Gastroesophageal sphincter (tissue), 4 donors: ENCODE measurements at regions not wholly inside any gene's neighbourhood (a gene's known extent, or its start where the extent isn't known, plus 50 kb on each side); places are given as distances from the start of the nearest gene placed in this dataset.

Experiments used
- ATAC-seq: fragments of 150-250 bp; one replicate; pipeline ENCODE4 v1.9.1; 2016; ENCODE audit warnings: mild to moderate bottlenecking, moderate library complexity
- H3K27ac ChIP-seq, 4 donors: fragments of 200-600 bp; sonication (generic) in 3 of 4; 1 replicate in 3 of 4; 2 replicates in 1 of 4; pipeline ENCODE4 v1.5.1; 2016 to 2019
- H3K27me3 ChIP-seq: fragments of 200-600 bp; sonication (generic); one replicate; pipeline ENCODE4 v1.5.1; 2019
- H3K36me3 ChIP-seq, 2 donors: fragments of 200-600 bp; sonication (generic); one replicate each; pipeline ENCODE4 v1.5.1; 2019; ENCODE audit warnings: control low read depth in 1 of 2
- H3K4me1 ChIP-seq, 3 donors: fragments of 200-600 bp; sonication (generic); 1 replicate in 2 of 3; 2 replicates in 1 of 3; pipeline ENCODE4 v1.5.1; 2016 to 2019; ENCODE audit warnings: control low read depth in 2 of 3
- H3K4me3 ChIP-seq, 2 donors: fragments of 200-600 bp; sonication (generic); one replicate each; pipeline ENCODE4 v1.5.1; 2019; ENCODE audit warnings: mild to moderate bottlenecking in 1 of 2, moderate library complexity in 1 of 2
- H3K9me3 ChIP-seq, 3 donors: fragments of 200-600 bp; sonication (generic); one replicate each; pipeline ENCODE4 v1.5.1; 2017 to 2019; ENCODE audit warnings: control low read depth in 2 of 3
- EP300 ChIP-seq: sonication (generic); formaldehyde crosslinking; IDR thresholded peaks from one replicate; pipeline ENCODE4 v1.6.1; 2017; ENCODE audit warnings: antibody characterized with exemption, mild to moderate bottlenecking
- POLR2A ChIP-seq, 2 donors: fragments of 450-650 bp; IDR thresholded peaks; one replicate each; pipeline ENCODE4 v1.6.1; 2017; ENCODE audit warnings: antibody characterized with exemption in 2 of 2, mild to moderate bottlenecking in 2 of 2, moderate library complexity in 1 of 2
- POLR2AphosphoS5 ChIP-seq: sonication (generic); formaldehyde crosslinking; IDR thresholded peaks from one replicate; pipeline ENCODE4 v1.6.1; 2017; ENCODE audit warnings: antibody characterized with exemption
- WGBS, 2 donors: methylation state at CpG; one replicate each; pipeline ENCODE4 v1.1.5; 2018; ENCODE audit warnings: low coverage in 1 of 2; 5-methylcytosine and 5-hydroxymethylcytosine counted together
- TF ChIP-seq, protein P1 (sequence below), 4 experiments: fragments of 200-600 bp in 2 of 4; fragments of 450-650 bp in 2 of 4; sonication (generic) in 1 of 4; IDR thresholded peaks; one replicate each; pipeline ENCODE4 v1.5.1; 2017 to 2019; ENCODE audit warnings: antibody characterized with exemption in 4 of 4, mild to moderate bottlenecking in 2 of 4, moderate library complexity in 2 of 4

GRCh38 chr16:5196204-5196603 lies 98.6 kb upstream of the EEF2KMT start:
- Histone ChIP-seq H3K27ac (no peak overlapping the region), H3K36me3 (no peaks in the 10 kb centered on the region), H3K27me3 (peaks cover 23% of the 10 kb centered on the region), H3K4me3 (no peak overlapping the region), H3K9me3 (peaks cover 0 to 14% (median 0%) of the 10 kb centered on the region in 3 donors), H3K4me1 (no peaks in the 10 kb centered on the region)
- TF ChIP-seq POLR2A (IDR thresholded peaks at IDR 0.05), result no peak
- TF ChIP-seq, protein P1, sequence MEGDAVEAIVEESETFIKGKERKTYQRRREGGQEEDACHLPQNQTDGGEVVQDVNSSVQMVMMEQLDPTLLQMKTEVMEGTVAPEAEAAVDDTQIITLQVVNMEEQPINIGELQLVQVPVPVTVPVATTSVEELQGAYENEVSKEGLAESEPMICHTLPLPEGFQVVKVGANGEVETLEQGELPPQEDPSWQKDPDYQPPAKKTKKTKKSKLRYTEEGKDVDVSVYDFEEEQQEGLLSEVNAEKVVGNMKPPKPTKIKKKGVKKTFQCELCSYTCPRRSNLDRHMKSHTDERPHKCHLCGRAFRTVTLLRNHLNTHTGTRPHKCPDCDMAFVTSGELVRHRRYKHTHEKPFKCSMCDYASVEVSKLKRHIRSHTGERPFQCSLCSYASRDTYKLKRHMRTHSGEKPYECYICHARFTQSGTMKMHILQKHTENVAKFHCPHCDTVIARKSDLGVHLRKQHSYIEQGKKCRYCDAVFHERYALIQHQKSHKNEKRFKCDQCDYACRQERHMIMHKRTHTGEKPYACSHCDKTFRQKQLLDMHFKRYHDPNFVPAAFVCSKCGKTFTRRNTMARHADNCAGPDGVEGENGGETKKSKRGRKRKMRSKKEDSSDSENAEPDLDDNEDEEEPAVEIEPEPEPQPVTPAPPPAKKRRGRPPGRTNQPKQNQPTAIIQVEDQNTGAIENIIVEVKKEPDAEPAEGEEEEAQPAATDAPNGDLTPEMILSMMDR (IDR thresholded peaks at IDR 0.05), result no peak
- TF ChIP-seq EP300, result no peak
- no peak for TF ChIP-seq POLR2AphosphoS5
- ATAC-seq, result no peak
- 88 to 89% methylated on average over 3 of the region's 3 CpGs for WGBS, 2 donors

- no peaks in the 10 kb centered on the region for H3K4me1 ChIP-seq
- H3K4me3 ChIP-seq, result no peak overlapping the region
- ATAC-seq, result no peak
- H3K36me3 ChIP-seq, result no peaks in the 10 kb centered on the region
- 84 to 91% methylated on average over 10 to 11 of the region's 11 CpGs for WGBS, 2 donors
- peaks cover 0 to 14% (median 0%) of the 10 kb centered on the region in 3 donors for H3K9me3 ChIP-seq
- H3K27me3 ChIP-seq, result peaks cover 23% of the 10 kb centered on the region
- H3K27ac ChIP-seq, result no peak overlapping the region
- no peak for TF ChIP-seq EP300
- TF ChIP-seq, protein P1 (IDR thresholded peaks at IDR 0.05), result no peak
- no peak for TF ChIP-seq POLR2AphosphoS5
- no peak for TF ChIP-seq POLR2A (IDR thresholded peaks at IDR 0.05)
Observed at GRCh38 chr16:5193861-5194260, 96.3 kb upstream of the EEF2KMT start.

DNA sequence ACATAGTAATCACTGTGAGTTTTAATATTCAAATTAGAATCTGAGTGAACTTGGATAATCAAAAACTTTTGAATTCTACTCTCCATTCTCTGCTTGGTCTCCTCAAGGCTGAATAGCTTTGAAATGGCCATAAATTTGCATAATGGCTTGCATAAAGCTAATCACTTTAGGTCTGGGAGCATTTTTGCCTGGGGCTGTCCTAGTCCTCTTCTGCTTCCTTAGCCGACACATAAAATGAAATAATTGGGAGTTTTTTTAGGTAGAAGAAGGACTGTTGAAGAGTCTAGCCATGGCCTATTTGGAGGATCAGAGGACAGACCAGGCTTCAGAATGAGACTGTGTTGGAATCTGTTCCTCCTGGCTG lies 91.4 kb upstream of the EEF2KMT start:
- Histone ChIP-seq H3K36me3 (no peaks in the 10 kb centered on the region), H3K27ac (no peak overlapping the region), H3K4me1 (no peaks in the 10 kb centered on the region), H3K27me3 (no peaks in the 10 kb centered on the region), H3K9me3 (no peaks in the 10 kb centered on the region), H3K4me3 (no peak overlapping the region)
- ATAC-seq, result no peak
- WGBS, 2 donors, result 86% methylated on average over 1 of the region's 1 CpG; no CpG with 5 or more reads in 1 of the 2 donors
- TF ChIP-seq POLR2AphosphoS5, result no peak
- TF ChIP-seq, protein P1 (IDR thresholded peaks at IDR 0.05), result no peak
- TF ChIP-seq EP300, result no peak
- no peak for TF ChIP-seq POLR2A (IDR thresholded peaks at IDR 0.05)

DNA sequence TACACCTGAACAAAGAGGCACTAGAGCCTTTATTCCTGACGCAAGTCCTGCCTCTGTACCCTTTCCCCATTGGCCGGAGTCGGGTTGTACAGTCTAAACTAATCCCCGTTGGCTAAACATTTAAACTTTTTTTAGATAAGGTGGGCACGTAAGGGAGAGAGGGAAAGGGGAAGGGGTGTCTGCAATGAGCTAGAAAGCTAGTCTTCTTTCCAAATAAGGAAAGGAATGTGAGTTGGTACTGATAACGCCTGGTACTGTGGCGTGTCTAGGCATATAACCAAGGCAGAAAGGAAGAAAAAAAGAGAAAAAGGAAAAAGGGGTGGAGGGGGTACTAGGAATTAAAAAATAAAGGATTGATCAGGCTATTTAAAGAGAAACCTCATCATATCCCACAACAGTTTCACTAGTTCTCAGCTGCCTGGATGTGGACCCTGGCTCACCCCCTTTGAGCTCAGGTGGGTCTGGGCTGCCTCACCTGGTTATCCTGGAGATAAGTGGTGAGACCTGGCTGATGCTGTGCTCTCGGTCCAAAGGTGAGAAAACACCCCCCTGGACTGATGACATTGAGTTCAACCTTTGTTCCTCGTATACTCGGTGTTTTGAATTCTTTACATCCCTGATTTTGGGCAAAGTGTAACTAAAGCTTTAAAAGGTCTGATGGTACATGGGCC lies 90.9 kb upstream of the EEF2KMT start:
- 16 to 80% methylated on average over 3 to 6 of the region's 10 CpGs for WGBS, 2 donors
- TF ChIP-seq, protein P1 (IDR thresholded peaks at IDR 0.05), result no peak
- TF ChIP-seq EP300 (no peak), POLR2A (IDR thresholded peaks at IDR 0.05) (no peak), POLR2AphosphoS5 (no peak)
- ATAC-seq, result no peak

GRCh38 chr16:5187402-5187952 lies 89.9 kb upstream of the EEF2KMT start:
- WGBS, 2 donors, result 89 to 93% methylated on average over 9 to 13 of the region's 14 CpGs
- H3K36me3 ChIP-seq, result no peaks in the 10 kb centered on the region
- ATAC-seq, result no peak
- H3K4me1 ChIP-seq, result no peaks in the 10 kb centered on the region
- no peak overlapping the region for H3K4me3 ChIP-seq
- H3K27me3 ChIP-seq, result no peaks in the 10 kb centered on the region
- H3K27ac ChIP-seq, result no peak overlapping the region
- TF ChIP-seq, protein P1 (IDR thresholded peaks at IDR 0.05), result no peak
- TF ChIP-seq POLR2A (IDR thresholded peaks at IDR 0.05), result no peak
- no peak for TF ChIP-seq EP300
- no peak for TF ChIP-seq POLR2AphosphoS5
- H3K9me3 ChIP-seq, result no peaks in the 10 kb centered on the region

More for the DNA sequence above, 90.9 kb upstream of the EEF2KMT start:
- Histone ChIP-seq H3K4me3 (no peak overlapping the region), H3K27me3 (no peaks in the 10 kb centered on the region), H3K27ac (no peak overlapping the region), H3K4me1 (no peaks in the 10 kb centered on the region), H3K9me3 (no peaks in the 10 kb centered on the region), H3K36me3 (no peaks in the 10 kb centered on the region)
